Kidney epithelial cell (primary cell): ENCODE measurements at regions not wholly inside any gene's neighbourhood (a gene's known extent, or its start where the extent isn't known, plus 50 kb on each side); places are given as distances from the start of the nearest gene placed in this dataset.

Source experiments
- DNase-seq: peaks from one replicate; pipeline ENCODE4 v3.0.0-alpha.2; 2010; ENCODE audit warnings: low read depth
- H3K27me3 ChIP-seq: 2 replicates; pipeline ENCODE4 v1.6.0; 2011; ENCODE audit warnings: low read length; ENCODE audit not compliant: control insufficient read depth, insufficient read depth
- H3K36me3 ChIP-seq: 2 replicates; pipeline ENCODE4 v1.5.1; 2011; ENCODE audit warnings: low read length; ENCODE audit not compliant: control insufficient read depth, insufficient read depth
- H3K4me3 ChIP-seq: 2 replicates; pipeline ENCODE4 v1.5.1; 2011; ENCODE audit warnings: low read depth, mild to moderate bottlenecking, control low read depth, low read length
- TF ChIP-seq, protein P1 (sequence below): IDR thresholded peaks from 2 replicates; pipeline ENCODE4 v1.5.1; 2011; ENCODE audit warnings: mild to moderate bottlenecking, moderate library complexity, low read length, control low read depth, inconsistent platforms; ENCODE audit not compliant: insufficient read depth, poor library complexity, severe bottlenecking

DNA sequence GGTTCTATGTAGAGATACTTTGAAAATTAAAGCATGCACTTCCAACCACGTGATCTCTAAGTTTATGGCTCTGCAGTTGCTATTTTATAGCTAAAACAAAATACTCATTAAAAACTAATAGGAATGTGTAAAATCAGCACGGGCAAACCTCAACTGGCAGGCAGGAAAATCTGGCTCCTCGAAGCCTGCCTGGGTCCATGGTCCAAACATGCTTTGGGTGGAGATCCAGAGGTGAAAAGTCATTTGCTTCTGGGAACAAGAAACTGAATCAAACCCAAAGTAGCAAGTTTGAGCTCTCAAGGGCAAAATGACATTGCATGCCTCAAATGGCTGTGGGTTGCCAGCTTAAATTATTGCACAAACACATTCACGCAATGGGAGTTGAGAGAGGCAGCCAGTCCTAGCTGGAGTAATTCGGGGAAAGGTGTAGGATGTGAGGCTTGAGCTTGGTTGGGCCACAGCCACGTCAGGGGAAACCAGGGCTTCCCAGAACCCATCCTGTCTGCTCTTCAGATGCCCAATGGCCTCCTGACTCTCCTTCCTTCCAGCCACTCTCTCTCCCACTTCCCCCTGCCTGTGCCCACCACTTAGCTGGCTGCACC lies 75.2 kb upstream of the LCLAT1 start:
- no peaks in the 10 kb centered on the region for H3K27me3 ChIP-seq
- DNase-seq = no peak
- TF ChIP-seq, protein P1, sequence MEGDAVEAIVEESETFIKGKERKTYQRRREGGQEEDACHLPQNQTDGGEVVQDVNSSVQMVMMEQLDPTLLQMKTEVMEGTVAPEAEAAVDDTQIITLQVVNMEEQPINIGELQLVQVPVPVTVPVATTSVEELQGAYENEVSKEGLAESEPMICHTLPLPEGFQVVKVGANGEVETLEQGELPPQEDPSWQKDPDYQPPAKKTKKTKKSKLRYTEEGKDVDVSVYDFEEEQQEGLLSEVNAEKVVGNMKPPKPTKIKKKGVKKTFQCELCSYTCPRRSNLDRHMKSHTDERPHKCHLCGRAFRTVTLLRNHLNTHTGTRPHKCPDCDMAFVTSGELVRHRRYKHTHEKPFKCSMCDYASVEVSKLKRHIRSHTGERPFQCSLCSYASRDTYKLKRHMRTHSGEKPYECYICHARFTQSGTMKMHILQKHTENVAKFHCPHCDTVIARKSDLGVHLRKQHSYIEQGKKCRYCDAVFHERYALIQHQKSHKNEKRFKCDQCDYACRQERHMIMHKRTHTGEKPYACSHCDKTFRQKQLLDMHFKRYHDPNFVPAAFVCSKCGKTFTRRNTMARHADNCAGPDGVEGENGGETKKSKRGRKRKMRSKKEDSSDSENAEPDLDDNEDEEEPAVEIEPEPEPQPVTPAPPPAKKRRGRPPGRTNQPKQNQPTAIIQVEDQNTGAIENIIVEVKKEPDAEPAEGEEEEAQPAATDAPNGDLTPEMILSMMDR = no peak
- no peaks in the 10 kb centered on the region for H3K36me3 ChIP-seq
- H3K4me3 ChIP-seq = no peak overlapping the region

DNA sequence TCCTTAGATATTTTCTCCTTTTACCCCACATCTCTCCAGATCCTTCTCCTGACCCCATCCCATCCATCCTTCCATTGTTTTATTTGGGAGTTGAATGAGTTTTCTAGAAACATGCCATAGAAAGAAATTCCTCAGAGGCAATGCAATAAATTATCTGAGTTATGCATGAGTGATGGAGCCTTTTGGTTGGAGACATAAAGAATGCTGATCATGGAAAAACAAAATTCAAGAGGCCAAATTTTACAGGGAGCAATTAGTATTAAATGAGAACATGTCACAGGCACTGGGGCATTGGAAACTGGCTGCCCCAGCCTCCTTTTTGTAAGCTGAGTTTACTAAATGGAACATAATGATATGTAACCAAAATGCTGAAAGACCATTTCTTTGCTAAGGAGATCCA lies 74.2 kb upstream of the LCLAT1 start:
- DNase-seq = no peak
- TF ChIP-seq, protein P1 = no peak

DNA sequence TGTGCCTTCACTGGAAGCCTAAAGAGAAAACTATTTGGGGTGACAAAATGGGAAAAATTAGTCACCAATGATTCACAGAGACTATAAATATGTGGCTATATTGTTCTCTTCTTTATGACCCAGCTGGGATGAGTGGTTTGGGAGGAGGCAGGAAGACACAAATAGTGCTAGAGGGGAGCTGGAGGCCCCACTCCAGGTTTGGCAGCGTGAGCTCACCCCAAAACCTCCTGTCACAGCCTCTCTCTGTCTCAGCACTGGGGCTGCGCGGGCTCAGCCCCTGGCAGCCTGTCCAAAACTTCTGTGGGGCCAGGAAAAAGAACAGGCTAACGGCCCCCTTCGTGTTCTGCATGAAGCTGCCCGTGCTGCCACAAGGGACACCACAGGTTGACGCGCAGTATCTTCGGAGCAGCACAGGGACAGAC lies 73.2 kb upstream of the LCLAT1 start:
- no peaks in the 10 kb centered on the region for H3K36me3 ChIP-seq
- no peak overlapping the region for H3K4me3 ChIP-seq
- no peaks in the 10 kb centered on the region for H3K27me3 ChIP-seq
- TF ChIP-seq, protein P1 = no peak
- DNase-seq = no peak

More for the DNA sequence above, 74.2 kb upstream of the LCLAT1 start:
- H3K27me3 ChIP-seq = no peaks in the 10 kb centered on the region
- no peak overlapping the region for H3K4me3 ChIP-seq
- no peaks in the 10 kb centered on the region for H3K36me3 ChIP-seq

DNA sequence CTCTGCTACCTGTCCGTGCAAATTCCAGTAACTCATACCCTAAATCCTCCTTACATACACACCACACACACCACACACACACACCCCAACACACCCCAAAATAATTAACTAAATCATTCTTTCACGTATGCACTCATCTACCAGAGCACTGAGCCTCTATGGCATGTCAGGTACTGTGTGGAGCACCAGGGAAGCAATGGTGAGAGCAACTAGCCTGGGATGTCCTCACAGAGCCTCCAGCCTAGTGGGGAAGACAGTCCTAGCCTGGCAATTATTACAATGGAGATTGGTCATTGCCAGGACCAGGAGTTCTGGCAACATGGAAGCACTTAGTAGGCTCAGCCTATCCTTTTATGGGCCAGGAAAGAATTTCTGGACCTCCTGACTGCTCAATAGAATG lies 72.7 kb upstream of the LCLAT1 start:
- Histone ChIP-seq H3K36me3 (no peaks in the 10 kb centered on the region), H3K4me3 (no peak overlapping the region), H3K27me3 (no peaks in the 10 kb centered on the region)
- no peak for DNase-seq
- TF ChIP-seq, protein P1 = no peak

DNA sequence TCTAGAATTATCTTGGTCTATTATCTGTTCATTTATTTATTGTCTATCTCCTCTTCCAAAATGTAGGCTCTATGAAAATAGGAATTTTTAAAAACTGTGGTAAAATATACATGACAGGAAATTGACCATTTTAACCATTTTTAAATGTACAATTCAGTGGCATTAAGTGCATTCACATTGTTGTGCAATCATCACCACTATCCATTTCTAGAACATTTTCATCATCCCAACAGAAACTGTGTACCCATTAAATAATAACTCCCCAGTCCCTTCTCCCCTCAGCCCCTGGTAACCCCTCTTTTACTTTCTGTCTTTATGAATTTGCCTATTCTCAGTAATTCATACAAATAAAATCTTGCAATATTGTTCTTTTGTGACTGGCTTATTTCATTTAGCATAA lies 71.1 kb upstream of the LCLAT1 start:
- no peak overlapping the region for H3K4me3 ChIP-seq
- TF ChIP-seq, protein P1 = no peak
- H3K36me3 ChIP-seq = no peaks in the 10 kb centered on the region
- no peaks in the 10 kb centered on the region for H3K27me3 ChIP-seq
- DNase-seq = no peak

DNA sequence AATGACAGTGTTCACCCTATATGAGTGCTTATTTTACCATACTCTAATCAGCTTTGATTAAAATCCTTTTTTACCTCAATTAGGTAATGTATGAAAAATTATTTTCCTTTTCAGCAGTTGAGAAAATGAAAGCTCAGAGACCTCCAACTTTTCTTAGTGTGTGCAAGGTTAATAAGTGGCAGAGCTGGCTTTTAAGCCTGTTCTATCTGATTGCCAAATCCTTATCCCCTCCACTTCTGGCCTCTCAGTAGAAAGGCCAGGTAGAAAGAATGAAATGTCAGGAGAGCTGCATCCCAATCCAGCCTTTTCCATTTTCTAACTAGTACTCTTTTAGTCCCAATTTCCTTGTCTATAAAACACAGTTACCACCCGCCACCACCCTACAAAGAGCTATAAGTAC lies 67.6 kb upstream of the LCLAT1 start:
- H3K36me3 ChIP-seq = no peaks in the 10 kb centered on the region
- DNase-seq = no peak
- no peaks in the 10 kb centered on the region for H3K27me3 ChIP-seq
- no peak overlapping the region for H3K4me3 ChIP-seq
- TF ChIP-seq, protein P1 = no peak
